Uterus (tissue), 3 donors: ENCODE measurements at regions not wholly inside any gene's neighbourhood (a gene's known extent, or its start where the extent isn't known, plus 50 kb on each side); places are given as distances from the start of the nearest gene placed in this dataset.

Experiments
- DNase-seq, 2 donors: peaks; one replicate each; pipeline ENCODE4 v3.0.0-alpha.2; 2019 to 2020
- H3K27ac ChIP-seq, 2 donors: fragments of 200-600 bp; sonication (generic); 1 replicate in 1 of 2; 2 replicates in 1 of 2; pipeline ENCODE4 v1.5.1; 2016 to 2018
- H3K27me3 ChIP-seq, 2 donors: fragments of 200-600 bp; sonication (generic); one replicate each; pipeline ENCODE4 v1.5.1; 2018 to 2019; ENCODE audit warnings: control low read depth in 1 of 2
- H3K36me3 ChIP-seq, 2 donors: fragments of 200-600 bp; sonication (generic); one replicate each; pipeline ENCODE4 v1.5.1; 2019; ENCODE audit warnings: control low read depth in 1 of 2
- H3K4me1 ChIP-seq, 2 donors: fragments of 200-600 bp; sonication (generic); one replicate each; pipeline ENCODE4 v1.5.1; 2018 to 2019; ENCODE audit warnings: control low read depth in 1 of 2
- H3K4me3 ChIP-seq, 2 donors: fragments of 200-600 bp; sonication (generic); 1 replicate in 1 of 2; 2 replicates in 1 of 2; pipeline ENCODE4 v1.5.1; 2018 to 2019; ENCODE audit warnings: mild to moderate bottlenecking in 1 of 2
- H3K9me3 ChIP-seq, 2 donors: fragments of 200-600 bp; sonication (generic); one replicate each; pipeline ENCODE4 v1.5.1; 2019; ENCODE audit warnings: control low read depth in 1 of 2
- POLR2A ChIP-seq, 2 donors: fragments of 450-650 bp; IDR thresholded peaks; one replicate each; pipeline ENCODE4 v1.6.1; 2016; ENCODE audit warnings: antibody characterized with exemption in 2 of 2, mild to moderate bottlenecking in 1 of 2, moderate library complexity in 1 of 2
- intact Hi-C: fragments of 100-400 bp; cut with DNase I; formaldehyde crosslinking; loops from one replicate; pipeline ENCODE4 v1.15.1; 2023; ENCODE audit warnings: low total_unique reads
- TF ChIP-seq, protein P1 (sequence below), 4 experiments: fragments of 200-600 bp in 2 of 4; fragments of 450-650 bp in 2 of 4; sonication (generic) in 2 of 4; IDR thresholded peaks; one replicate each; pipeline ENCODE4 v1.5.1; 2016 to 2019; ENCODE audit warnings: antibody characterized with exemption in 4 of 4, mild to moderate bottlenecking in 2 of 4, moderate library complexity in 1 of 4
- donor health status: DM: yes; HTN: yes; CAD: no.

DNA sequence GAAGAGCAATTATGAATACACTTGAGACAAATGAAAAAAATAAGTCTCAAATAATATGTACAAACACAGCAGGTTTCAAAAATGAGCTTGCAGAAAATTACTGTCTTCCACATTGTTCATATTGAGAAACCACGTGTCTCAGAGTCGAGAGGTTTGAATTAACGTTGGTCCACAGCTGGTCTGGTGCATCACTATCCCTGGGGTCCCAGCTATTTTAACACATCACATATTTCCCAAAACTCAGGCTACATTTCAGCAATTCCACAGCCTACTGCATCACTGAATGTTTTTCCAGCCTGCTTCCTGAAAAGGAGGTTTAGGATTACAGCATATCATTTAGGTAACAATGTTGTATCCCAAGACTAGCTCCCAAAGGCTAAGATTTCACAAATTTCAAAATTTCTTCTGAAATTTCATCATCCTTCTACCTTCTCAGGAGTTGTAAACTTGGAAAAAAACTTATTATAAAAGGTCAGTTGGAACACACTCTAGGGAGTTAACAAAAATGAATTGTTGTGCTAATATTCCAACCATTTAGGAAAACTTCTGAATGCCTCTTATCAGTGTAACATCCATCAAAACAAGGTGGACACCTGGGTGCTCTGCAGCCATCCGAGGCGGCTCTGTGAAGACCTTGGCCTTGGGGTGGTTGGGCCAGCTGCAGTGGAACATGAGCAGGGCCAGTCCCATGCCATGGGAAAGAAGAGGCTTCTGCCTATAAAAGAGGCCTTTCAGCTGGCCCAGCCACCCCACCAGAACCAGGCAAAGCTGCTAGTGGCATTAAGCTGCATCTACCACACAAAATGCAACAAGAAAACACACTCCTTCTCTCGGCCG lies 198.1 kb upstream of the RBBP8 start:
- intact Hi-C loops = no loop called here
- Histone ChIP-seq H3K4me1 (no peaks in the 10 kb centered on the region), H3K9me3 (no peaks in the 10 kb centered on the region), H3K36me3 (no peaks in the 10 kb centered on the region), H3K27me3 (no peaks in the 10 kb centered on the region), H3K4me3 (no peak overlapping the region), H3K27ac (peak overlapping the region in 1 of 2 donors; percentile 12)
- TF ChIP-seq POLR2A (IDR thresholded peaks at IDR 0.05) = no peak
- TF ChIP-seq, protein P1, sequence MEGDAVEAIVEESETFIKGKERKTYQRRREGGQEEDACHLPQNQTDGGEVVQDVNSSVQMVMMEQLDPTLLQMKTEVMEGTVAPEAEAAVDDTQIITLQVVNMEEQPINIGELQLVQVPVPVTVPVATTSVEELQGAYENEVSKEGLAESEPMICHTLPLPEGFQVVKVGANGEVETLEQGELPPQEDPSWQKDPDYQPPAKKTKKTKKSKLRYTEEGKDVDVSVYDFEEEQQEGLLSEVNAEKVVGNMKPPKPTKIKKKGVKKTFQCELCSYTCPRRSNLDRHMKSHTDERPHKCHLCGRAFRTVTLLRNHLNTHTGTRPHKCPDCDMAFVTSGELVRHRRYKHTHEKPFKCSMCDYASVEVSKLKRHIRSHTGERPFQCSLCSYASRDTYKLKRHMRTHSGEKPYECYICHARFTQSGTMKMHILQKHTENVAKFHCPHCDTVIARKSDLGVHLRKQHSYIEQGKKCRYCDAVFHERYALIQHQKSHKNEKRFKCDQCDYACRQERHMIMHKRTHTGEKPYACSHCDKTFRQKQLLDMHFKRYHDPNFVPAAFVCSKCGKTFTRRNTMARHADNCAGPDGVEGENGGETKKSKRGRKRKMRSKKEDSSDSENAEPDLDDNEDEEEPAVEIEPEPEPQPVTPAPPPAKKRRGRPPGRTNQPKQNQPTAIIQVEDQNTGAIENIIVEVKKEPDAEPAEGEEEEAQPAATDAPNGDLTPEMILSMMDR (IDR thresholded peaks at IDR 0.05) = no peak
- DNase-seq = no peak

DNA sequence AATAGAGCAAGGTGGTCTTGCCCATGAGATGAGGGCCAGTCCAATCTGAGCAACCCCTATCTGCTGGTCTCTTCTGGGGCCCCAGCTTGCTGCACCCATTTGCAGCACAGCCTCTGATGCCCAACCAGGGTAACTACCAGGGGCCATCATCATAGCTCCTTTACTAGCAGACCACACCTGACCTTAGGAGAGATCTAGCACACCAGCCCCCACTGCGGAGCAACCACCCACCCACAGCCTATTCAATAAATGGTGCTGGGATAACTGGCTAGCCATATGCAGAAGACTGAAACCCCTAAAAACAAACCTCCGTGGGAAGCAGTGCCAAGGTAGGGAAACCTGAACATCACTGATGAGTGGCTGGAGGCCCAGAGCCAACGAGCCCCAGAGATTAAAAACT lies 196.1 kb upstream of the RBBP8 start:
- H3K9me3 ChIP-seq = no peaks in the 10 kb centered on the region
- TF ChIP-seq, protein P1 (IDR thresholded peaks at IDR 0.05) = no peak
- no peak for TF ChIP-seq POLR2A (IDR thresholded peaks at IDR 0.05)

DNA sequence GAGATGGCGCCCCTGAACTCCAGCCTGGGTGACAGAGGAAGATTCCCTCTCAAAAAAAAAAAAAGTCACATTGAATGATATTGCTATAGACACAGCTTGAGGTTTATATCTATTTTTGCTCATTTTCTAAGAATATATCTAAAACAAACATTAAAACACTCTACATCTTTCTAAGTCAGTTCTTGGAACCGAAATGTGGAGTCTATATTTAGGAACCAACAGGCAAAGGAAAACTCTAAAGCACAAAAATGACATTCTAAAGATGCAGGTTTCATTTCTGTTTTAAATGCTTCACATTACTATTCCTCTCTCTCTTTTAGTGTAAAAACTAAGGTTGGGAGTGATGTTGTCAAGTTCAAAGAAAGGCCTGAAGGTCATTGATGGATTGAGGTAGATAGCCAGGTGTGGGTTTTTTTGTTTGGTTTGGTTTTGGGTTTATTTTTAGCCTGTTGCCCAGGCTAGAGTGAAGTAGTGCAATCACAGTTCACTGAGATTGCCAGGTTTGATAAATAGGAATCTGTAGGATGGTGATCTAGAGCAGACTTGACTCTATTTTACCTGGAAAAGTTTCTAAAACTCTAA lies 194.0 kb upstream of the RBBP8 start:
- H3K27ac ChIP-seq = no peak overlapping the region
- H3K4me3 ChIP-seq = no peak overlapping the region
- no peaks in the 10 kb centered on the region for H3K9me3 ChIP-seq
- no peak for DNase-seq
- intact Hi-C loops = no loop called here
- H3K36me3 ChIP-seq = no peaks in the 10 kb centered on the region
- TF ChIP-seq POLR2A (IDR thresholded peaks at IDR 0.05) = no peak
- TF ChIP-seq, protein P1 (IDR thresholded peaks at IDR 0.05) = no peak
- H3K27me3 ChIP-seq = no peaks in the 10 kb centered on the region
- H3K4me1 ChIP-seq = no peaks in the 10 kb centered on the region

More for the DNA sequence above, 196.1 kb upstream of the RBBP8 start:
- H3K4me3 ChIP-seq = no peak overlapping the region
- intact Hi-C loops = no loop called here
- H3K4me1 ChIP-seq = no peaks in the 10 kb centered on the region
- no peaks in the 10 kb centered on the region for H3K27me3 ChIP-seq
- H3K27ac ChIP-seq = no peak overlapping the region
- H3K36me3 ChIP-seq = no peaks in the 10 kb centered on the region
- no peak for DNase-seq

DNA sequence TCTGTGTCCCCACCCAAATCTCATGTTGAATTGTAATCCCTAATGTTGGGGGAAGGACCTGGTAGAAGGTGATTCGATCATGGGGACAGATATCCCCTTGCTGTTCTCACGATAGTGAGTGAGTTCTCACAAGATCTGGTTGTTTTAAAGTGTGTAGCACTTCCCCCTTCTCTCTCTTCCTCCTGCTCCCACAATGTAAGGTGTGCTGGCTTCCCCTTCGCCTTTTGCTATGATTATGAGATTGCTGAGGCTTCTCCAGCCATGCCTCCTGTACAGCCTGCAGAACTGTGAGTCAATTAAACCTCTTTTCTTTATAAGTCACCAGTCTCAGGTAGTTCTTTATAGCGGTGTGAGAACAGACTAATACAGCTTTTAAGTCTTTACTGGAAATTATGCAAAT lies 193.3 kb upstream of the RBBP8 start:
- TF ChIP-seq, protein P1 (IDR thresholded peaks at IDR 0.05) = no peak
- no peak for TF ChIP-seq POLR2A (IDR thresholded peaks at IDR 0.05)
- no peaks in the 10 kb centered on the region for H3K36me3 ChIP-seq
- no peak overlapping the region for H3K27ac ChIP-seq
- intact Hi-C loops = no loop called here
- peaks cover 0 to 2% of the 10 kb centered on the region in 2 donors for H3K9me3 ChIP-seq
- H3K4me1 ChIP-seq = no peaks in the 10 kb centered on the region
- H3K4me3 ChIP-seq = no peak overlapping the region
- DNase-seq = no peak
- no peaks in the 10 kb centered on the region for H3K27me3 ChIP-seq

DNA sequence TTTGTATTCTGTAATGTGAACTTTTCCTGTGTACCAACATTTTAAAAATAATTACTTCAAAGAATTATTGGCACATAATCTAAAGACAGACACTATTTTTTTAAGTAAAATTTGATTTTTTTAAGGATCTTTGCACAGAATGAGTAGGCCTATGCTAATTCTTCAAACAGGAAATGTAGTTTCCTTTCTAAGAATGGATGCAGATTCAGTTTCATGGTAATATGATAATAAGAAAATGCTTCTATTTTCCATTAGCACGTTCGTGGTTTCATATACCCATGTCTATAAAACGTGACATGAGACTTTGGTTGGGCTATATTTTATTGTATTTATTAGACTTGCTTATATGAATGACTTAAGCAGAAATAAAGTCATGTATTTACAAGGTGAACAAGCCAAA lies 191.8 kb upstream of the RBBP8 start:
- TF ChIP-seq, protein P1 (IDR thresholded peaks at IDR 0.05) = no peak
- TF ChIP-seq POLR2A (IDR thresholded peaks at IDR 0.05) = no peak
- H3K27ac ChIP-seq = no peak overlapping the region
- intact Hi-C loops = no loop called here
- H3K9me3 ChIP-seq = peaks cover 0 to 8% of the 10 kb centered on the region in 2 donors
- no peaks in the 10 kb centered on the region for H3K36me3 ChIP-seq
- DNase-seq = no peak
- H3K4me3 ChIP-seq = no peak overlapping the region
- H3K4me1 ChIP-seq = no peaks in the 10 kb centered on the region
- no peaks in the 10 kb centered on the region for H3K27me3 ChIP-seq
